ENCODE measurements at regions not wholly inside any gene's neighbourhood (a gene's known extent, or its start where the extent isn't known, plus 50 kb on each side); places are given as distances from the start of the nearest gene placed in this dataset.

GRCh38 chr4:164536814-164537213, 217.1 kb upstream of the SMIM31 start:
- Histone ChIP-seq H3K27me3 (ENCODE audit: low read depth, low read length) (no peaks in the 10 kb centered on the region), H3K27ac (ENCODE audit: low read length) (no peak overlapping the region), H3K4me3 (ENCODE audit: low read length) (no peak overlapping the region), H3K4me2 (ENCODE audit: low read length) (no peak overlapping the region), H3K36me3 (replicated peaks; ENCODE audit: low read depth, low read length) (no peaks in the 10 kb centered on the region), H3K9ac (ENCODE audit: low read length) (no peak overlapping the region), H3K4me1 (ENCODE audit: low read length) (peaks cover 4% of the 10 kb centered on the region; the same call in 1 of the 2 replicates), H3K9me3 (ENCODE audit: insufficient read depth, low read length) (peaks cover 7% of the 10 kb centered on the region; the same call in 1 of the 2 replicates), H3K79me2 (ENCODE audit: low read length) (no peaks in the 10 kb centered on the region), H2AFZ (ENCODE audit: low read depth, low read length) (no peak overlapping the region), H4K20me1 (ENCODE audit: insufficient read depth, low read length) (no peaks in the 10 kb centered on the region)
- TF ChIP-seq CTCF (IDR thresholded peaks at IDR 0.05; ENCODE audit: low read depth, low read length), result no peak

GRCh38 chr4:164538097-164538496, 215.8 kb upstream of the SMIM31 start:
- Histone ChIP-seq H3K9ac (ENCODE audit: low read length) (no peak overlapping the region), H3K4me2 (ENCODE audit: low read length) (no peak overlapping the region)

GRCh38 chr4:164540987-164541386, 212.9 kb upstream of the SMIM31 start:
- no peaks in the 10 kb centered on the region for H3K79me2 ChIP-seq (ENCODE audit: low read length)
- no peaks in the 10 kb centered on the region for H3K36me3 ChIP-seq (replicated peaks; ENCODE audit: low read depth, low read length)
- no peak overlapping the region for H2AFZ ChIP-seq (ENCODE audit: low read depth, low read length)
- no peak overlapping the region for H3K9ac ChIP-seq (ENCODE audit: low read length)
- no peaks in the 10 kb centered on the region for H4K20me1 ChIP-seq (ENCODE audit: insufficient read depth, low read length)
- peaks cover 7% of the 10 kb centered on the region; the same call in 1 of the 2 replicates for H3K4me1 ChIP-seq (ENCODE audit: low read length)
- no peak overlapping the region for H3K4me2 ChIP-seq (ENCODE audit: low read length)
- H3K9me3 ChIP-seq (ENCODE audit: insufficient read depth, low read length), result peaks cover 11% of the 10 kb centered on the region; the same call in 1 of the 2 replicates
- no peak overlapping the region for H3K4me3 ChIP-seq (ENCODE audit: low read length)
- no peak overlapping the region for H3K27ac ChIP-seq (ENCODE audit: low read length)
- TF ChIP-seq EZH2phosphoT487 (IDR thresholded peaks at IDR 0.05; ENCODE audit: low read depth), result no peak
- TF ChIP-seq CTCF (IDR thresholded peaks at IDR 0.05; ENCODE audit: low read depth, low read length), result no peak
- no peaks in the 10 kb centered on the region for H3K27me3 ChIP-seq (ENCODE audit: low read depth, low read length)

More at GRCh38 chr4:164538097-164538496, 215.8 kb upstream of the SMIM31 start:
- Histone ChIP-seq H3K36me3 (replicated peaks; ENCODE audit: low read depth, low read length) (no peaks in the 10 kb centered on the region), H3K27ac (ENCODE audit: low read length) (no peak overlapping the region), H3K9me3 (ENCODE audit: insufficient read depth, low read length) (peaks cover 7% of the 10 kb centered on the region; the same call in 1 of the 2 replicates), H4K20me1 (ENCODE audit: insufficient read depth, low read length) (no peaks in the 10 kb centered on the region), H3K4me1 (ENCODE audit: low read length) (peaks cover 7% of the 10 kb centered on the region; the same call in 1 of the 2 replicates), H3K27me3 (ENCODE audit: low read depth, low read length) (no peaks in the 10 kb centered on the region), H2AFZ (ENCODE audit: low read depth, low read length) (no peak overlapping the region), H3K4me3 (ENCODE audit: low read length) (no peak overlapping the region), H3K79me2 (ENCODE audit: low read length) (no peaks in the 10 kb centered on the region)
- TF ChIP-seq EZH2phosphoT487 (IDR thresholded peaks at IDR 0.05; ENCODE audit: low read depth) (no peak), CTCF (IDR thresholded peaks at IDR 0.05; ENCODE audit: low read depth, low read length) (no peak)

- Histone ChIP-seq H3K4me2 (ENCODE audit: low read length) (no peak overlapping the region), H3K4me1 (ENCODE audit: low read length) (peaks cover 7% of the 10 kb centered on the region; the same call in 1 of the 2 replicates), H4K20me1 (ENCODE audit: insufficient read depth, low read length) (no peaks in the 10 kb centered on the region), H3K9ac (ENCODE audit: low read length) (no peak overlapping the region), H3K27me3 (ENCODE audit: low read depth, low read length) (no peaks in the 10 kb centered on the region), H3K36me3 (replicated peaks; ENCODE audit: low read depth, low read length) (no peaks in the 10 kb centered on the region), H3K9me3 (ENCODE audit: insufficient read depth, low read length) (peaks cover 11% of the 10 kb centered on the region; the same call in 1 of the 2 replicates), H2AFZ (ENCODE audit: low read depth, low read length) (no peak overlapping the region), H3K27ac (ENCODE audit: low read length) (no peak overlapping the region), H3K4me3 (ENCODE audit: low read length) (no peak overlapping the region), H3K79me2 (ENCODE audit: low read length) (no peaks in the 10 kb centered on the region)
- TF ChIP-seq CTCF (IDR thresholded peaks at IDR 0.05; ENCODE audit: low read depth, low read length), result no peak
- no peak for TF ChIP-seq EZH2phosphoT487 (IDR thresholded peaks at IDR 0.05; ENCODE audit: low read depth)
Measured at GRCh38 chr4:164542431-164542830, 211.5 kb upstream of the SMIM31 start.

Data from OCI-LY3 (cell line).